Choroid plexus epithelial cell (primary cell): ENCODE measurements at regions not wholly inside any gene's neighbourhood (a gene's known extent, or its start where the extent isn't known, plus 50 kb on each side); places are given as distances from the start of the nearest gene placed in this dataset.
"Not testable (repeated sequence)": the region's sequence is repeated elsewhere in the genome, so short reads cannot be mapped to it uniquely, and the experiment has no call there.

ENCODE experiments used
- DNase-seq: peaks from one replicate; pipeline ENCODE4 v3.0.0-alpha.2; 2010; ENCODE audit warnings: low read depth
- H3K4me3 ChIP-seq: 2 replicates; pipeline ENCODE4 v1.5.1; 2011; ENCODE audit warnings: low read depth, mild to moderate bottlenecking, control low read depth, low read length, moderate library complexity
- CTCF ChIP-seq: conservative IDR thresholded peaks from 2 replicates; pipeline ENCODE4 v1.5.1; 2011; ENCODE audit warnings: low read depth, mild to moderate bottlenecking, control low read depth, inconsistent platforms, low read length, moderate library complexity

- TF ChIP-seq CTCF: no peak
- H3K4me3 ChIP-seq: no peak overlapping the region
- DNase-seq: no peak
Observed at GRCh38 chr5:38135486-38136039, 122.8 kb upstream of the EGFLAM start.

GRCh38 chr5:38134810-38135209 lies 123.5 kb upstream of the EGFLAM start:
- no peak for TF ChIP-seq CTCF
- no peak overlapping the region for H3K4me3 ChIP-seq

GRCh38 chr5:38134294-38134693 lies 124.1 kb upstream of the EGFLAM start:
- not testable (repeated sequence) for DNase-seq

More at GRCh38 chr5:38134810-38135209, 123.5 kb upstream of the EGFLAM start:
- DNase-seq: no peak

GRCh38 chr5:38131686-38132085 lies 126.7 kb upstream of the EGFLAM start:
- TF ChIP-seq CTCF: no peak
- no peak for DNase-seq
- no peak overlapping the region for H3K4me3 ChIP-seq

More at GRCh38 chr5:38134294-38134693, 124.1 kb upstream of the EGFLAM start:
- not testable (repeated sequence) for H3K4me3 ChIP-seq

DNA sequence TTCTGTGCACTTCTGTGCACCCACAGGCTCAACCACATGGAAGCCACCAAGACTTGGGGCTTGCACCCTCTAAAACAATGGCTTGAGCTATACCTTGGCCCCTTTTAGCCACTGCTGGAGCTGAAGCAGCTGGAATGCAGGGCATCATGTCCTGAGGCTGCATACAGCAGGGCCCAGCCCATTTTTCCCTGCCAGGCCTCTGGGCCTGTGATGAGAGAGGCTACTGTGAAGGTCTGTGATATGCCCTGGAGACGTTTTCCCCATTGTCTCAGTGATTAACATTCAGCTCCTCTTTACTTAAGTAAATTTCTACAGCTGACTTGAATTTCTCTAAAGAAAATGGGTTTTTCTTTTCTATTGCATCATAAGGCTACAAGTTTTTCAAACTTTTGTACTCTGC lies 134.0 kb upstream of the EGFLAM start:
- no peak for DNase-seq
- H3K4me3 ChIP-seq: no peak overlapping the region

DNA sequence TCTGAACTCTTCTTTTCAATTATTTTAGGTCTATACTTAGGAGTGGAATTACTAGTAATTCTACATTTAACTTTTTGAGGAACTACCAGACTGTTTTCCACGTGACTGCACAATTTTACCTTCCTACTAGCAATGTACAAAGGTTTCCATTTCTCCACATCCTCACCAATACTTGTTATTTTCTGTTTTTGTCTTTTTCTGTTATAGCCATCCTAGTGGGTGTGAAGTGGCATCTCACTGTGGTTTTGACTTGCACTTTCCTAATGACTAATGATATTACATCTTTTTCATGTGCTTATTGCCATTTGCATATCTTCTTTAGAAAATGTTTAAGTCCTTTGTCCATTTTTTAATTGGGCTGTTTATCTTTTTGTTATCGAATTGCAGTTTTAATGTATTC lies 136.9 kb upstream of the EGFLAM start:
- H3K4me3 ChIP-seq: no peak overlapping the region
- no peak for TF ChIP-seq CTCF
- no peak for DNase-seq

More for the DNA sequence above, 134.0 kb upstream of the EGFLAM start:
- no peak for TF ChIP-seq CTCF

DNA sequence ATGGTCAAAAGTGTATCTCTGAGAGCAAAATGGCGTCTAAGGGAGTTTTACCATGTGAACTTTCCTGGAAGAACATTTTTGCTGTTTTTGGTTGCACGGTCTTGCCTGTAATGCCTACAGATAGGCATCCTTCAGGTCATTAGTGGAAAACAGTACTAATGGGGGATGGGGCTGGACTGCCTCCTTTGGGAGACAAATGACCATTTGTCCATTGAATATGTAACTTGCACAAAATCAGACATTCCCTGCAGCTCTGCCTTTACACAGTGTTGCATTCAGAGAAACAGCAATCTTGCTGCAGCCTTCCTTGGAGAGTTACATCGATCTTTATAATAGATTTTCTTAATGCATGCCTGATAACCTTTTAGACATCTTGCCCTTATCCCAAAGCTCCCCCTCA lies 138.5 kb upstream of the EGFLAM start:
- no peak for TF ChIP-seq CTCF
- no peak for DNase-seq
- no peak overlapping the region for H3K4me3 ChIP-seq
